Pons (tissue), 1 donor: ENCODE measurements at regions not wholly inside any gene's neighbourhood (a gene's known extent, or its start where the extent isn't known, plus 50 kb on each side); places are given as distances from the start of the nearest gene placed in this dataset.

ENCODE experiments used
- DNase-seq: peaks from one replicate; pipeline ENCODE4 v3.0.0-alpha.2; 2016; ENCODE audit warnings: low spot score

DNA sequence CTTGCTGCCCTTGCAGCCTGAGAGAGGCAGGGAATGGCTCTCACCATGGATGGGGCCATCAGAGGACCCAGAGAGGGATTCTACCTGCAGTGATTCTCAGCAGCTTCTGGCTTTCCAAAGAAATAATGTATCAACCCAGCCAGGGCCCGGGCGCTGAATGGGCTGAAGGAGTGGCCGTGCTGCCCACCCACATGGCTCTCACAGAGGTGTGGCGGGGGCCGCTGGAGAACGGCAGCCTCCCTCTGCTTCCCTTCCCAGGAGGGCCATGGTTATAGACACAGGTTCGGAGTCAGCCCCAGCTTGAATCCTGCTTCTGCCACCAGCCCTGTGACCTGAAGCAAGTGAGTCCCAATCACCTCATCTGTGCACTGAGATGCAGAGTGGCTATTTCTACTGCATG lies 82.7 kb downstream of the THAP12 start:
- DNase-seq, result no peak

GRCh38 chr11:76296731-76297542 lies 84.0 kb downstream of the THAP12 start:
- no peak for DNase-seq

GRCh38 chr11:76293189-76293631 lies 86.9 kb upstream of the WNT11 start:
- no peak for DNase-seq

DNA sequence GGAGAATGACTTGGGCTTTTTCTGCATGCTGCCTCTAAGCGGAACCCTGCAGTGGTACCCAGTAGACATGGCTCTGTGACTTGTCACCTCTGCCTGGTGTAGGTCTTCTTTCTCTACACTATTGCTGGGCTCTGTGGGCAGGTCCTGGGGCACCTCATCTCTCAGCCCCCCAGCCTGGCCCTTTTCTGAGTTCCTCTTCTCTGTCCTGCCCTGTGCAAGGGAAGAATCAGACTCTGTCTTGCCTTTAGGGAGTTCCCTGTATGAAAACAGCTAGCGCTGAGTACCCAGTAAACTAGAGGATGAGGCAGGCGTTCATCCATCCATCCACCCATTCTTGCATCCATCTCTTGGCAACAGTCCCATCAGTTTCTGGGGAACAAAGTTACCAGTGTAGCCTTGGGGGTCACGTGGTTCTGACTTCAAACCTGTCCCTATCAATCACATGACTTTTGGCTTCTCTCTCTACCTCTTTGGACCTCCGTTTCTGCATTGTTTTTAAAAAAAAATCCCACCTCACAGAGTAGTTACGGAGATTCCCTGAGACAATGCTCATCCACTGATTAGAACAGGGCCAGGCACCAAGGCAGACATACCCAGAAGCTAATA lies 86.4 kb upstream of the WNT11 start:
- DNase-seq, result no peak

DNA sequence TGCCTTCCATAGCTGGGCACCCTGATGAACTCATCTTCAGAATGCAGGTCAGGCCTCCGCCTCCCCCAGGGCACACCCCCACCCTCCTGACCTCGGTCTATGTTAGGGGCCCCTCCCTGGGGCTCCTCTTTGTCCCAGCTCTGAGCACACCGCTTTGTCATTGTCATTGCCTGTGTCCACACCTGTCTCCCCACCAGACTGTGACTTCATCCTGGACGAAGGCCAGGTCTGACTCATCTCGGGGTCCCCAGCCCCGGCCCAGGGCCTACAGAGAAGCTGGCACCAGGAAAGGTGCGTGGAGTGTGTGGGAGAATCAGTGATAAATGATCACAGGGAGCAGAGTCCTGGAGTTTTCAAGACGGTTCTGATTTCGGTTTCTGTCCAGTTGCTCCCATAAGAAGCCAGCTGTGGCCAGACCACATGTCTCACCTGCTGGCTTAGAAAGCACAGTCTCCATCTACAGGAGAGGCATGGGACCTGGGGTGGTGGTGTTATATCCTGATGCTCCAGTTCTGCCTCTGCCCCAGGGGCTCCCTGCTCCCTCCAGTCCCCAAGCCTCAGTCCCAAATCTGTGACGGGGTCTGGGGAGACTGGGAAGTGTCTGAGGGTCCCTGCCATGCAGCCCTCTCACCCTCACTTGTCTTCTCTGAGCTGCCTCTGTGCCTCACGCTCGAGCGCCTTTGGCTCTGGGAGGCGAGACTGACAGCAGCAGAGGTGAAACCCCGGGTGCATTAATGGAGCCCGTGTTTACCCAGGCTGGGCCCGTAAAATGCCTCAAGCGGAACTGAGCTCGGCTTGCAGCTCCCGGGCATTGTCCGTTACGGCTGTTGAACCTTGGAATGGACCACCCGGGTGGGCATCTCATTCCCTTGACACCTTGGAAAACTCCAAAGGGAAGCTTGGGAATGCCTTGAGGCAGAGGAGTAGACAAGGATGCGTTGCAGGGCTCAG lies 85.5 kb upstream of the WNT11 start:
- DNase-seq, result no peak

DNA sequence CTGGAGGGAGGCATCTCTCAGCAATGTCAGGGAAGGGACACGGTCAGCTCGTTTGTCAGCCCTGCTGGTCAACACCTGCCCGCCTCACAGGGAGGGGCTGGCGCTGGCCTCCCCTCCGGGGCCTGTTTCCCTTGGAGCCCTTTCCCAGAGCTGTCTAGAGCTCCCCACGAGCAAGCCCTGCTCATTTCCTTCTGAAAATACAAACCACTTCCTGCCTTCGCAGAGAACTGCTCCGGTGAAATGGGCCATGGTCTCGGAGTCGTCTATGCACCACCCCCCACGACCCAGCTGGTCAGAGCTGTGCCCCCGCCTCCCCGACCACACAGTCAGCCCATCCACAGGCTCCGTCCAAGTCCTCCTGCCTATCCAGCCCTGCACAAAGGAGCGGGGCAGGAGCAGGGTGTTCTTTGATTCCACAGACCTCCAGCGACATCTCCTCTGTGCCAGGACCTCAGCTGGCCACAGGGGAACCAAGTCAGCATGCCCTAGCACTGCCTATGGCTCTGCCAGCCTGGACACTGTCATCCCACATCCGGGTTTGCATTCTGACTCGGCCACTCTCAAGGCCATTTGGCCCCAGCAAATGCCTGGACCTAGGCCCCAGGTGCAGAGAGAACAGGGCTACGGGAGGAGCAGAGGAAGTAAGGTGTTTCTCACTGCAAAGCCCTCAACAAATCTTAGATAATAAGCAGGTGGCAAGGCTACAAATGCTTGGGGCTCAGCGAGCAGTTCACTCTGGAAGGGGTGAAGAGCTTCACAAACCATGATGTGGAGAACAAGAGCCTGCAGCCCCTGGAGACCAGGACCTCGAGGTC lies 82.1 kb upstream of the WNT11 start:
- no peak for DNase-seq

DNA sequence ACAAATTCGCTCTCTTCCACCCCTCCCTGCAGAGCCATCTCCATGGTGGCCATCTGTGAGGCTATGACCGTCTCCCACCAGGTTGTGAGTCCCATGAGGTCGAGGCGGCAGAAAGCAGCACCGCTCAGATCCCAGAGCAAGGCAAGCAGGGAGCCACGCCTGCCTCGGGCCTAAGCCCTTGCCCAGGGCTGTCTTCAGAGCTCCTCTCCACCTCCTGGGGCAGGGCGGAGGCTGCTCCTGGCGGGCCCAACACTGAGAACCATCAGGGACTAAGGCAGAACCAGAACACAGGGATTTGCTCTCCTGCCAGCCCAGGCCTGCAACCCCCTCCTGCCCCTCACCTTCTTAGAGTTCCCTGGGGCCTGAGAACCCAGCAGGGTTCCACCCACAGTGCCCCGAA lies 80.9 kb upstream of the WNT11 start:
- DNase-seq, result no peak

DNA sequence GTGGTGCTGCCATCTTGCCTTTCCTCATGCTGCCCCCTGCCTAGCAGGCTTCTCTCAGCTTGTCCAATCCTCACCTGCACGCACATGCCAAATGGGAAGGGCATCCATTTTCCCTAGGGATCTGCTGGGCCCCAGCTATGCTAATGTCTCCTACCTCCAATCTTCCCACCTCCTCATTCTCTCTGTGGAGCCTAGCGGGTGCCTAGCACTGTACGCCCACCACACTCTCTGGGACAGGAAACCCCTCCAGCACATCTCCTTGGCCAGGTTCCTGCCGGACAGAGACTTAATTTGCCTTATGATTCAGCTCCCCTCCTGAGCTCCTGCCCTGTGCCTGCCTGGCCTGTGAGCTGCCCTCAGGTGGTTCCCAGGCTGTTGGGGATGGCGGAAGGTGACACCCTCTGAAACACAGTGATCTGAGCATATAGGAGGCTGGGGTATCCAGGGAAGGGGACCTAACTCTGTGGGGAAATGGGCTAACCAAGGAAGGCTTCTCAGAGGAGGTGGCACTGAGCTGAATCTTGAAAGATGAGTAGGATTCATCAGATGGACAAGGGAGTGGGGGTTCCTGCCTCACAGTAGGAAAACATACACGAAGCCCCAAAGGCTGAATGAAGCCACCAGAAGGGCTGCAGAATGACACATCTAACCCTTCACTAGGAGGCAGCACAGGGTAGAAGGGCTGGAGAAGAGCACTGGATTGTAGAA lies 79.2 kb upstream of the WNT11 start:
- DNase-seq, result no peak

DNA sequence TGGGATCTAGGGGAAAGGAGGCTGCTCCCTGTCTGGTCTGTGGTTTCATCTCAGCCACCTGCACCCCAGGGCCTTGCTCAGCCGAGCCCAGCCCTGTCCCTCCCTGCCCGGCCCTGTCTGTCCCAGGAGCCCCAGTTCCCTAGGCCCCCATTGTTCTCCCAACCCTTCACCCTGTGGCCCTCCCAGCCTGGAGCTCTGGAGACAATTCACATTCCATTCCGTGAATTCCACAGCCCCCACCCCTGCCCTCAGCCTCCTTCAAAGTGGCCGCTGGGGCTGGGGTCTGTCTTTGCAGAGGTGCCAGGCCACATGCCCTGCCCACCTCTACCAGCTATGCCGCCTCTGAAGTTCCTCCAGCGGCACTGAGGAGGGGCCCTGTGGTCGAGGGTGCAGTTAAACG lies 77.9 kb upstream of the WNT11 start:
- DNase-seq, result no peak

- no peak for DNase-seq
Measured at GRCh38 chr11:76282811-76283595, 76.7 kb upstream of the WNT11 start.

DNA sequence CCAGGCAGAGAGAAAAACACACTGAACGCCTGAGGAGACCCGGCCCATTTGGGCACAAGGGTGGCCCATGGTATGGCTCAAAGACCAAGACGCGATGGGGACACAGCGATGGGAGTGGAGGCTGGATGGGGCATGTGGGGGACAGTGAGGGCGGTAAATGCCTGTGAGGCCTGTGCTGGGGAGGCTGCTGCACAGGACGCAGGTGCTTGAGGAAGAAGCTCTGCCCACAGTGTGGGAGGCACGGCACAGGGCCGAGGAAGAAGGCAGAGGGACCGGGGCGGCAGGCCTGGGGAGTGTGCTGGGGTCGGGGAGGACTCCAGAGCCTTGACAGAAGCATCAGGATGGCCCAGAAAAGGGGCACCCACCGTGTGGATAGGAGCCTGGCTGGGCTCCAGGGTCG lies 75.9 kb upstream of the WNT11 start:
- DNase-seq, result no peak

DNA sequence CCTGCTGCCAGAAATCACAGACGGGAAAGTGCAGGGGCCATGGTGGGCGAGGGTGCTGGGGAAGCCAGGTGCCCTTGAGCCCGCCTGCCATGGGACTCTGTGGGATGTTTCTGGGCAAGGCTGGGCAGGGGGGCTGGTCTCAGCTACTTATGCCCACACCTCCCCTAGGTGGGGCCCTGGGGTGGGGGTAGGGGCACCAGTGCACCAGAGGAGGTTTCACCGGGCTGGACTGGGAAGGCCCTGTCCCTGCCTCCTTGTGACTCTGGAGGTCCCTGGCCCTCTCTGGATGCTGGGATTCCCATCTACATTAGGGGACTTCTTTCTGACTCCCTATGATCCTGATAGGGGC lies 75.2 kb upstream of the WNT11 start:
- DNase-seq, result no peak

- no peak for DNase-seq
Measured at GRCh38 chr11:76280882-76281557, 74.7 kb upstream of the WNT11 start.

- DNase-seq, result no peak
Measured at GRCh38 chr11:76280151-76280881, 74.0 kb upstream of the WNT11 start.

DNA sequence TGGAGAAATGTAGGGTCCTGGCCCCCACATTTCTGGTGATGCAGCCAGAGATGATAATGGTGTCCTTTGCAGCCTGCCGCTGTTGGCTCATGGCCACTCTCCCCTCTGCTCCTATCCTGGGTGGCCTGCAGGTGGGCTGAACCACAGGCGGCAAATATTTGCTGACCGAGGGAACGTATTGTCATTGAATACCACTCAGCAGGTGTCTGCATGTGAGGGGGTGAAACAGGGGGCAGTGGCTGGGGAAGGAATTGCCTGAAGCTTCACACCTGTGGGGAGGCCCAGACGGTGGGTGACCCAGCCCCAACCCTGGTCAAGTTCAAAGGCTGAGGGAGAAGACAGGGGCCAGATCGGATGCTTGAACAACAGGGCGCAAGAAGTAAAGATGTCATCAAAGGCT lies 73.3 kb upstream of the WNT11 start:
- no peak for DNase-seq

DNA sequence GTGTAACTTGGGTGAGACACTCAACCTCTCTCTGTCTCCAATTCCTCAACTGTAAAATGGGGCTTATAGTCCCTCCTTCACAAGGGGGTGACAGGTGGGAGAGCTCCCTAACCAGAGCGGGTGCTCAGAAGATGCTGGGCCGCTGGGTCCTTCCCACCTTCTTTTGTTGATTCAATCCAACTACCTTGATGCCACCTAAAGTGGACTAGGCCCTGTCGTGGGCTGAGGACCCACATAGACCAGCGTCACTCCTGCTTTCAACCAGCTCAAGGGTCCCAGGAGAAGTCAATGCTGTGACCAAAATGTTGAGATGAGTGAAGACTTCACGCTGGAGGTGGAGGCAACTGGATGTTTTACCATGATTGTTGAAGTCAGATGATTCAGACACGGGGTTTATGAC lies 72.7 kb upstream of the WNT11 start:
- no peak for DNase-seq

GRCh38 chr11:76278526-76278925 lies 72.2 kb upstream of the WNT11 start:
- DNase-seq, result no peak

GRCh38 chr11:76277298-76278175 lies 71.2 kb upstream of the WNT11 start:
- no peak for DNase-seq
